C4-2B (cell line): ENCODE measurements at regions not wholly inside any gene's neighbourhood (a gene's known extent, or its start where the extent isn't known, plus 50 kb on each side); places are given as distances from the start of the nearest gene placed in this dataset.

ENCODE experiments used
- ZFX ChIP-seq: fragments of 450-650 bp; IDR thresholded peaks from 2 replicates; pipeline ENCODE4 v1.6.1; 2017
- TF ChIP-seq, protein P1 (sequence below): fragments of 450-650 bp; conservative IDR thresholded peaks from 2 replicates; pipeline ENCODE4 v1.5.1; 2017; ENCODE audit warnings: mild to moderate bottlenecking

GRCh38 chr11:28836285-28837081 is 728.3 kb downstream of the METTL15 start:
- TF ChIP-seq, protein P1, sequence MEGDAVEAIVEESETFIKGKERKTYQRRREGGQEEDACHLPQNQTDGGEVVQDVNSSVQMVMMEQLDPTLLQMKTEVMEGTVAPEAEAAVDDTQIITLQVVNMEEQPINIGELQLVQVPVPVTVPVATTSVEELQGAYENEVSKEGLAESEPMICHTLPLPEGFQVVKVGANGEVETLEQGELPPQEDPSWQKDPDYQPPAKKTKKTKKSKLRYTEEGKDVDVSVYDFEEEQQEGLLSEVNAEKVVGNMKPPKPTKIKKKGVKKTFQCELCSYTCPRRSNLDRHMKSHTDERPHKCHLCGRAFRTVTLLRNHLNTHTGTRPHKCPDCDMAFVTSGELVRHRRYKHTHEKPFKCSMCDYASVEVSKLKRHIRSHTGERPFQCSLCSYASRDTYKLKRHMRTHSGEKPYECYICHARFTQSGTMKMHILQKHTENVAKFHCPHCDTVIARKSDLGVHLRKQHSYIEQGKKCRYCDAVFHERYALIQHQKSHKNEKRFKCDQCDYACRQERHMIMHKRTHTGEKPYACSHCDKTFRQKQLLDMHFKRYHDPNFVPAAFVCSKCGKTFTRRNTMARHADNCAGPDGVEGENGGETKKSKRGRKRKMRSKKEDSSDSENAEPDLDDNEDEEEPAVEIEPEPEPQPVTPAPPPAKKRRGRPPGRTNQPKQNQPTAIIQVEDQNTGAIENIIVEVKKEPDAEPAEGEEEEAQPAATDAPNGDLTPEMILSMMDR: no peak
- no peak for TF ChIP-seq ZFX
